HepG2 (cell line): ENCODE measurements at regions not wholly inside any gene's neighbourhood (a gene's known extent, or its start where the extent isn't known, plus 50 kb on each side); places are given as distances from the start of the nearest gene placed in this dataset.

ENCODE experiments used
- ATAC-seq: fragments of 200-7000 bp; cut with Tn5 transposase; 3 replicates; pipeline ENCODE4 v1.9.1; 2020; ENCODE audit warnings: mild to moderate bottlenecking, moderate library complexity
- BruUV-seq: library from RNA; stranded (reverse); fragments of 400-500 nt; replicated peaks from 2 replicates; lab custom pipeline; 2021; lab: Mats Ljungman, UMichigan
- CTCF ChIA-PET: fragments of 300-600 bp; formaldehyde crosslinking; extraction: SDS; loops from one replicate; lab custom pipeline; 2021; ENCODE audit warnings: low total read pairs, inconsistent platforms, low intra/inter-chr PET ratio; lab: Yijun Ruan, JAX
- POLR2A ChIA-PET: fragments of 350-600 bp; sonication (Branson Sonifier 250); formaldehyde crosslinking; loops from one replicate; lab custom pipeline; 2020; ENCODE audit warnings: antibody characterized with exemption, inconsistent platforms; lab: Yijun Ruan, JAX
- DNase-seq: peaks from one replicate; pipeline ENCODE4 v3.0.0-alpha.2; 2015; ENCODE audit warnings: low spot score
- FAIRE-seq: peaks from 3 replicates; lab custom pipeline; 2011; peaks lifted over from hg19 to GRCh38; lab: Jason Lieb, UNC
- H2AFZ ChIP-seq: one replicate; pipeline ENCODE4 v1.6.1; 2011; ENCODE audit warnings: low read length, inconsistent platforms
- H3K27ac ChIP-seq: fragments of 300-600 bp; 3 replicates; pipeline ENCODE4 v1.8.0; 2011; ENCODE audit warnings: mixed run types, mild to moderate bottlenecking, mixed read lengths, low read length, inconsistent platforms; ENCODE audit not compliant: insufficient read depth; ENCODE audit errors: extremely low read length
- H3K27me3 ChIP-seq, 2 experiments: fragments of 200-600 bp in 1 of 2; 2 replicates in 1 of 2; 3 replicates in 1 of 2; pipeline versions ENCODE4 v1.6.0 to v1.8.0; 2011; ENCODE audit warnings: low read length in 2 of 2, mild to moderate bottlenecking in 2 of 2, moderate library complexity in 2 of 2, inconsistent platforms in 1 of 2; ENCODE audit not compliant: insufficient read depth in 2 of 2, control insufficient read depth in 1 of 2
- H3K36me3 ChIP-seq, 2 experiments: fragments of 200-600 bp in 1 of 2; replicated peaks in 1 of 2; 2 replicates in 1 of 2; 3 replicates in 1 of 2; pipeline versions ENCODE4 v1.5.1 to v1.8.0; 2011; ENCODE audit warnings: low read length in 2 of 2, inconsistent platforms in 1 of 2; ENCODE audit not compliant: insufficient read depth in 2 of 2, control insufficient read depth in 1 of 2
- H3K4me1 ChIP-seq: 2 replicates; pipeline ENCODE4 v1.5.1; 2012; ENCODE audit warnings: low read length, inconsistent platforms; ENCODE audit not compliant: insufficient read depth
- H3K4me2 ChIP-seq: 2 replicates; pipeline ENCODE4 v1.6.0; 2011; ENCODE audit warnings: low read depth, low read length, inconsistent platforms
- H3K4me3 ChIP-seq, 3 experiments: fragments of 200-600 bp in 1 of 3; sonication (generic), shearing (Covaris generic) in 1 of 3; replicated peaks in 1 of 3; 2 replicates each; pipeline ENCODE4 v1.5.1; 2011 to 2016; ENCODE audit warnings: low read length in 3 of 3, inconsistent platforms in 2 of 3, low read depth in 2 of 3, mild to moderate bottlenecking in 2 of 3, control low read depth in 1 of 3, mixed read lengths in 1 of 3; ENCODE audit not compliant: insufficient read depth in 1 of 3
- H3K79me2 ChIP-seq: one replicate; pipeline ENCODE4 v1.6.1; 2011; ENCODE audit warnings: low read length, inconsistent platforms; ENCODE audit not compliant: insufficient read depth
- H3K9ac ChIP-seq: 2 replicates; pipeline ENCODE4 v1.6.0; 2011; ENCODE audit warnings: mild to moderate bottlenecking, low read depth, low read length, inconsistent platforms; ENCODE audit not compliant: insufficient read depth
- H3K9me3 ChIP-seq: 2 replicates; pipeline ENCODE4 v1.5.1; 2012; ENCODE audit warnings: mild to moderate bottlenecking, low read length
- H4K20me1 ChIP-seq: 2 replicates; pipeline ENCODE4 v1.6.0; 2011; ENCODE audit warnings: inconsistent platforms, mild to moderate bottlenecking, low read length, moderate library complexity; ENCODE audit not compliant: insufficient read depth
- AHR ChIP-seq: IDR thresholded peaks from 2 replicates; pipeline ENCODE4 v1.6.1; 2018; ENCODE audit warnings: missing genetic modification reagents, missing compliant biosample characterization
- ARNT ChIP-seq: fragments of 450-650 bp; IDR thresholded peaks from 2 replicates; pipeline ENCODE4 v1.6.1; 2017
- BCLAF1 ChIP-seq: fragments of 450-650 bp; IDR thresholded peaks from 2 replicates; pipeline ENCODE4 v1.6.1; 2017; ENCODE audit warnings: mild to moderate bottlenecking
- FOXK2 ChIP-seq: fragments of 450-650 bp; IDR thresholded peaks from 2 replicates; pipeline ENCODE4 v1.6.1; 2016
- GATAD2A ChIP-seq: IDR thresholded peaks from 2 replicates; pipeline ENCODE4 v1.6.1; 2016
- KLF16 ChIP-seq, 2 experiments: sonication (generic) in 1 of 2; formaldehyde crosslinking in 1 of 2; IDR thresholded peaks; 2 replicates each; pipeline versions ENCODE4 v1.6.1 to v1.8.0; 2016 to 2023; ENCODE audit warnings: missing genetic modification reagents in 2 of 2, missing compliant biosample characterization in 1 of 2
- MNT ChIP-seq: fragments of 450-650 bp; IDR thresholded peaks from 2 replicates; pipeline ENCODE4 v1.6.1; 2016
- NCOA1 ChIP-seq: sonication (generic); formaldehyde crosslinking; IDR thresholded peaks from 2 replicates; pipeline ENCODE4 v1.9.0; 2021; ENCODE audit warnings: missing genetic modification reagents
- PHB2 ChIP-seq: fragments of 450-650 bp; IDR thresholded peaks from 2 replicates; pipeline ENCODE4 v1.6.1; 2018; ENCODE audit not compliant: partially characterized antibody
- PLRG1 ChIP-seq: fragments of 450-650 bp; conservative IDR thresholded peaks from 2 replicates; pipeline ENCODE4 v1.6.1; 2016
- SIN3B ChIP-seq: fragments of 150-350 bp; IDR thresholded peaks from 2 replicates; pipeline ENCODE4 v1.6.1; 2014; ENCODE audit warnings: low read length
- SKIL ChIP-seq: sonication (generic); formaldehyde crosslinking; IDR thresholded peaks from 2 replicates; pipeline ENCODE4 v1.8.0; 2022; ENCODE audit warnings: missing genetic modification reagents, mild to moderate bottlenecking, moderate library complexity, borderline replicate concordance
- ZFP36 ChIP-seq: fragments of 150-350 bp; IDR thresholded peaks from 2 replicates; pipeline ENCODE4 v1.6.1; 2018; ENCODE audit warnings: borderline replicate concordance, low read length, low read depth; ENCODE audit not compliant: partially characterized antibody
- ZNF10 ChIP-seq: sonication (generic); formaldehyde crosslinking; IDR thresholded peaks from 2 replicates; pipeline ENCODE4 v1.4.0; 2020; ENCODE audit warnings: mild to moderate bottlenecking, low read depth, missing genetic modification reagents, borderline replicate concordance
- ZNF18 ChIP-seq: sonication (generic); formaldehyde crosslinking; IDR thresholded peaks from 2 replicates; pipeline ENCODE4 v1.8.0; 2022; ENCODE audit warnings: mild to moderate bottlenecking, missing genetic modification reagents; ENCODE audit not compliant: insufficient replicate concordance
- ZNF296 ChIP-seq: sonication (generic); formaldehyde crosslinking; conservative IDR thresholded peaks from 2 replicates; pipeline ENCODE4 v1.5.0; 2020; ENCODE audit warnings: mild to moderate bottlenecking, missing genetic modification reagents
- ZNF672 ChIP-seq: sonication (generic); formaldehyde crosslinking; IDR thresholded peaks from 2 replicates; pipeline ENCODE4 v1.8.1; 2022; ENCODE audit warnings: missing genetic modification reagents
- ZNF780A ChIP-seq: sonication (generic); formaldehyde crosslinking; IDR thresholded peaks from 2 replicates; pipeline ENCODE4 v1.8.0; 2022; ENCODE audit warnings: mild to moderate bottlenecking, missing genetic modification reagents, moderate library complexity
- WGBS: methylation state at CpG from one replicate; pipeline ENCODE4 v1.1.6; 2017; ENCODE audit warnings: low lambda C conversion rate; 5-methylcytosine and 5-hydroxymethylcytosine counted together
- in situ Hi-C: cut with HindIII; loops from 2 replicates; pipeline ENCODE4 v1.10.0; 2017; ENCODE audit warnings: low pct_unique_long_range_greater_than_20kb; ENCODE audit not compliant: extremely low pct_ligation_motif_present
- intact Hi-C: fragments of 100-400 bp; cut with micrococcal nuclease; formaldehyde crosslinking; loops from one replicate; pipeline ENCODE4 v1.10.0; 2022; ENCODE audit not compliant: unreplicated experiment

GRCh38 chr2:3137651-3138300, 239.8 kb downstream of the EIPR1 start:
- intact Hi-C loops (no loop called here), in situ Hi-C loops (no loop called here)
- Histone ChIP-seq H3K79me2 (no peaks in the 10 kb centered on the region), H3K4me3 (no peak overlapping the region), H3K27ac (no peak overlapping the region), H3K36me3 (no peaks in the 10 kb centered on the region), H3K9ac (no peak overlapping the region), H4K20me1 (no peaks in the 10 kb centered on the region), H2AFZ (no peak overlapping the region), H3K9me3 (no peaks in the 10 kb centered on the region), H3K27me3 (no peaks in the 10 kb centered on the region), H3K4me2 (no peak overlapping the region), H3K4me1 (no peaks in the 10 kb centered on the region)
- DNase-seq (no peak), ATAC-seq (no peak), FAIRE-seq (no peak)
- no TSS peak for BruUV-seq
- POLR2A ChIA-PET: no interaction called here
- WGBS: 78% methylated on average over 5 of the region's 5 CpGs
- CTCF ChIA-PET: no interaction called here
- TF ChIP-seq GATAD2A (CRISPR knock-in tag) (no peak), NCOA1 (no peak), AHR (CRISPR knock-in tag) (no peak), ZFP36 (no peak), ZNF672 (no peak), PLRG1 (0 out of 2 replicates have a peak, but pooled peaks have one; percentile 12), ZNF296 (CRISPR knock-in tag) (no peak), ZNF780A (CRISPR knock-in tag) (peak; percentile 27; the same call in 1 of the 2 replicates), FOXK2 (0 out of 2 replicates have a peak, but pooled peaks have one; percentile 5), PHB2 (peak; percentile 44), SKIL (CRISPR knock-in tag) (0 out of 2 replicates have a peak, but pooled peaks have one; percentile 28), SIN3B (no peak), ARNT (peak; percentile 73; the same call in 1 of the 2 replicates), KLF16 (CRISPR knock-in tag; IDR thresholded peaks at IDR 0.05) (0 out of 4 replicates have a peak, but pooled peaks of 1 of the 2 experiments have one; percentile 44), ZNF10 (no peak), ZNF18 (CRISPR knock-in tag) (no peak), MNT (peak; percentile 75), BCLAF1 (no peak)
